Activated naive CD4-positive, alpha-beta T cell (primary cell): ENCODE measurements at regions not wholly inside any gene's neighbourhood (a gene's known extent, or its start where the extent isn't known, plus 50 kb on each side); places are given as distances from the start of the nearest gene placed in this dataset.
A peak's percentile ranks its signal among the peaks of the same experiment; 100 is the strongest.
"Not testable (repeated sequence)": the region's sequence is repeated elsewhere in the genome, so short reads cannot be mapped to it uniquely, and the experiment has no call there.

ENCODE experiments used
- DNase-seq, 4 experiments: peaks; one replicate each; lab custom pipeline; 2025; lab: John Stamatoyannopoulos, UW

DNA sequence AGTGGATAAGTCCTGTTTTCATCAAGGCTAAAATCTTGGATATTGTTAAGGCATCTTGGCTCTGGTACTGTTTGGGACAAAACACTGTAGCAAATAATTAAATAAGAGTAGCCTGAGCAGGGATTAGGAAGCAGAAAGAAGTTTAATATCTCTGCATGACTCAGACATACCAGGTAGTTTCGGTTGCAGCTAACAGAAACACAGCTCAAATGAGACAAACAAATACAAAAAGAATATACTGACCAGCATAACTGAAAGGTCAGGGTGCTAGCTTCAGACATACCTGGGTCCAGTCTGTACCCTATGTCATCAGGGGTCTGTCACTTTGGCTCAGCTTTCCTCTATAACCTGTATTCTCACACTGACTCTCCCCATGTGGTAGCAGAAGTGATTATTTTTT lies 156.4 kb upstream of the MAP3K1 start:
- DNase-seq: no peak

DNA sequence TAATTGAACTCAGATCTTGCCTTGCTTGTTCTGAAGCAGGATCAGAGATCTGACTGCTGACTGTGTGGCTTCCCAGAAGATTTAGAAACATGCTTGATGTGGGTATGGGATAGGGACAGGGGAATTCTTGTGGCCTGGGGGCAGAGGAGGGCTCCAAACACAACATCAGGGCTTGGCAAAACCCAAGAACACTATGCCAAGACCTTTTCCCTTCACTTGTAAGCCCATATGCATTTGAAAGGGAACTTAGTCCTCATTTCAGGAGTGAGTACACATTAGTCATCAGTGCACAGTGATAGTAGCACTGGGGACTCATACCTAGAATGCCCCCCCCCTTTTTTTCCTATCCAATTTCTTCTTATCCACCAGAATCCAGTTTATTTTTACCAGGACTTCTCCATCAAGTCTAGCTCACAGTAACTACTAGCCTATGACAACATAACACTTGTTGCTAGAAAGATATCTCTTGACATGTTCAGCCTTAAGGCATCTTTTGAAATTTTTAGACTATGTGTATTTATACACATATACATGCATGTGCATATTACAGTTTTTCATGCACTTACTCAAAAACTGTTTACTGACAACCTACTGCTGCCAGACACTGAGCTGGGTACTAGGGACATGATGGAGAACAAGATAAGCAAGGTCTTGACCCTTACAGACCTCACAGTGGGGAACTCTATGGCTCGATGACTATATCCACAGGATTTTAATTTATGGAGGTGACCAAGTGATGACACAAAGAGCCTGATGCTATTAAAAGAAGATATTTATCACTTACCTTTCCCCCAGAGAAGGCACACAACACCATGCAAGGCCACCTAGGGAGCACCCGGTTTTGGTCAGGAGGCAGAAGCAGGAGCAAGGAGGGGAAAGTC lies 158.3 kb upstream of the MAP3K1 start:
- DNase-seq: no peak

DNA sequence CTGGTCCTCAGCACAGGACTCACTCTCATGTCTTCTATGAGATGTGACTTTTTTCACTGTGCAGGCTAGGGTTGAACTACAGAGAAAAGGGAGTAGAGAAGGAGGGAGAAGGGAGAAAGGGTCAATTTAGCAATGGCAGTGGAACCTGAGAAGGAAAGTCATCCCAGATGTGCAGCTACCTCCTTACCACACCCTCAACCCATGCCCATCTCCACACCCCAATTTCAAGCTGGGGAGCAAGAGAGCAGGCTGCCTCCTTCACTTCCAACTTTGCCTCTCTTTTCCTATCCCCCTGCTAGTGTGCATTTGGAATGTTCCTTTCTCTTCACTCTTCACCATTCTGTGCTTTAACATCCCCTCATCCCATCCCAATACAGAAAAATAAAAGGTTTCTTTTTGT lies 163.5 kb upstream of the MAP3K1 start:
- DNase-seq: no peak

DNA sequence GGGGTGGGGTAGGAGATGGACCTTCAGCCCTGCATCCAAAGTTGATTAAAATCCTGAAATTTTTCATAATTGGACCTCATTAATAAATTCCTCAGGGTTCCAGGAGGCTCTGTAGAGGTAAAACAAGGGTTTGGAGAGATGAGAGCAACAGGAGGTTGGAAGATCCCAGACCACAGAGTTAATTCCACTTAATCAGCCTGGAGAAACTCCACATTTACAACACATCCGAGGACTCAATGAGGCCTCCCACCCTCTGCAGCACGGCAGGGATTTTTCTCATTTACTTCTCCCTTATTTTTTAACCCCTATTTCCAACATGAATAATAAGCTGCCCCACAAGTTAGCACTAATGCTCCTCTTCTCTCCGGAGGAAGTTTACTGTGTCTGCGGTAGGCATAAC lies 165.0 kb upstream of the MAP3K1 start:
- no peak for DNase-seq

DNA sequence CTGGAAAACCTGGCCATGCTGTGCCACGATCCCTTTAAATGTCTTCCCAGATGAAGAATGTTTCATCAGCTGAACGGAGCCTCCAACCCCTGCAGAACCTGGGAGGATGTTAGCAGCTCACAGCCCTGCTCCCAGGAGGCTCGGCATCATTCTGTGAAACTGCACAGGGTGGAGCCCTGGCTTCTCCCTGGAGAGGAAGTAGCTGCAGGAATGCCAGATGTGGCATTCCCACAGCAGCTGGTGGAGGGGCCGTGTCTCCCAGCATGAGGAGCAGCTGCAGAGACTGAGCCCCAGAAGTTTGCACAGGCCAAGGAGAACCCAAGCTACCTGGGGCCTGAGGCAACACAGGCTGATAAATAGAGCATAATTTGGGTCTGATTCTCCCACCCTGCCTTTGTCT lies 165.8 kb upstream of the MAP3K1 start:
- DNase-seq: no peak

DNA sequence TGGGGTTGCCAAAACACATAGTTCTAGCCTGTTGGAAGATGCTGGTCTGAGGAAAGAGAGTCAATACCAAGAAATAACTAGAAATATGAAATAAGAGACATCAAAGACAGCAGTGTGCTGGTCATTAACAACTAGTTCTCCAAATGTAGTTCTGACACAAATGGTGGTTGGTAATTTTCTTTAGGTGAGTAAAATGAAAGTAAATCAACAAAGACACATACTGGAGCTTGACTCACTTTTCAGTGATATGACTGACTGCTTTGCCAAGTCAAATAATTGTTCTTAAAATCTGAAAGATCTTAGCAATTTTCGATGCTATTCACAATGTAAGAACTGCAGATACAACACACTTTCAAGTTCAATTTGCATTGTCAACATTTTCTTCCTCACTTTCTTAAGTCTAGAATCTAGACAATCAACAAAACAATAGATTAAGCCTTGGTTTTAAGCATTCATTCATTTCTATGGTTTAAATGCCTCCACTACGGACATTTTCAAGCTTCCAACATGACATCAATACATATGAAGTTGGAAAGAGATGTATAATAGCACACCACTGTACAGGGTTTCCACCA lies 166.8 kb upstream of the MAP3K1 start:
- no peak for DNase-seq

DNA sequence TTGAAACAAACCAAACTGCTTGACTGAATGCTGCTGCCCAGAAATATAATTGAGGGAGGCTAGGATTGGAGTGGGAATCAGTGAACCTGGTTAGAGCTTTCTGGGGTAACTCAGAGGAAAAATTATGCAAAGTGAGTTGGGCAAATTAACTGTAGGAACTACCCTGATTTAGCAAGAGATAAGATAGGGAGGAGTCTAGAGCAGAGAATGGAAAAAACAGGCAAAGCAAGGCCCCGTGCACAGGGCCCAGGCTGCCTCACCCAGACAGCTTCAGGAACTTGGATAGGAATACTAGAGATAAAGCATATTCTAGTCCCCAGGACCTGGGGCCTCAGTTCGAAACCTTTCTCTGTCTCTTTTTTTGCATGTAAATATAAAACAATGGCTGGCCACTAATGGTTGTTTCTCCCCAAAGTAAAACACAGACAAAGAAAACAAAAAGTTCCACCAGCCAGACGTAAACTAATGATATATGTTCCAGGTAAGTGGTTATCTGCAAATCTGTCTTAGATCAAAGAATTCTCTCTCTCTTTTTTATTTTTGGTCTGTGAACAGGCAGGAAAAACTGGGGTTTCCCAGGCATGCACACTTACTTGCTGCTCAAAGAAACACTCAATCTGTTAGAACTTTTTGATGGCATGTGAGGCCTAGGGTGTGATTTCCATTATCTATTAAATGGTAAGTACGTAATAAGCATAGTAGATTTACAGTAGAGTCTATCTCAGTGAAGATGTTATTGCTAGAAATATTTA lies 168.1 kb upstream of the MAP3K1 start:
- no peak for DNase-seq

DNA sequence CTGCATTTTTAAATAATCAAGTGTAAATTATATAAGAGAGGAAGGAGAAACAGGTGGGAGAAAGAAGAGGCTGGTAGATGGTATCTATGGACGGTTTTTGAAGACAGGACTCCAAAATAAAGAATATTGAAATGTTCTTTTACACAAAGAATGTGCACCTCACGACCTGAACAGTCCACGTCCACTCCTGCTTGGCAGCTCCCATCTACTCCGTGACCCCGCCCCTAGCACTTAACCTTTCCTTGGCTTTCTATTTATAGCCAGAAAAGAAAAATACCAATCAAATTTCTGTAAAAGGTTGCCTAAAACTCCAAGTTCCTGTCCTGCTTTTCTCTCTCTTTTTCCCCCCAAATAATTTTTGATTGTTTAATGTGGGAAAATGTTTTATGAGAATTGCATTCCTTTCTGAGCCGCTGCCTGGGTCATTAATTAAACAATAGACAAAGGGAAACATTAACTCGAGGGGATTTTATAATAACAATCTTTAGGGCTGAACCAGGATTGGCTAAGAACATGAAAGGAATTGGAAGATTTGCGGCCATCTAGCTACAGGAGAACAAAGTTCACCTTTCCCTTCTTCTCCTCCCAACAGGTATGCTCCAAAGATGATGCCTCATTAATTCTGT lies 173.6 kb upstream of the MAP3K1 start:
- no peak for DNase-seq

DNA sequence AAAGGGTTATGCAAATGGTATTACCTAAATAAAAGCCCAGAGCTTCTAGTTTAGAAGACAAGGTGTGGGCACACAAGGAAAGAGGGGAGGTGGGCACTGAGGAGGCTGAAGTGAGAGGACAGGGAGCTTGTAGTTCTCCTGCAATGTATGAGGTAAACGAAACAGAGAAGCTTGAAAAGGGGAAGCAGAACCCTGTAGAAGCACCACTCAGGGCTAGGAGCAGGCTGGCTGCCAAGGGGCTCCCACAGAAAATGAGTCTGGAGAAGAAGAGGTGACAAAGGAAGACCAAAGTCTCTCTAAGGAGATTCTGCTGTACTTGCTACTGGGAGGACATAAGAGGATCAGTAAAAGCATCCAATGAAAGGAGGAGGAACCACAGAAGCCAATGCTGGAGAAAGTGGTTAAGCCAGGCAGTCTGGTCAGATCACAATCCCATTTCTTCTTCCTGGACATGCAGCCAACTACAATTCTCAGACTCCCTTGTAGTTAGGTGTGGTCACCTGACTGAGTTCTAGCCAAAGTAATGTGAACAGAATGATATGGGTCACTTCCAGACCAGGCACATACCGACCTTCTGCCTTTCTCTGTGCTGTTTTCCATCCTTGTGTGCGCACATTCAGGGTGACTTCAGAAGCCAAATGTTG lies 174.5 kb upstream of the MAP3K1 start:
- DNase-seq: no peak

DNA sequence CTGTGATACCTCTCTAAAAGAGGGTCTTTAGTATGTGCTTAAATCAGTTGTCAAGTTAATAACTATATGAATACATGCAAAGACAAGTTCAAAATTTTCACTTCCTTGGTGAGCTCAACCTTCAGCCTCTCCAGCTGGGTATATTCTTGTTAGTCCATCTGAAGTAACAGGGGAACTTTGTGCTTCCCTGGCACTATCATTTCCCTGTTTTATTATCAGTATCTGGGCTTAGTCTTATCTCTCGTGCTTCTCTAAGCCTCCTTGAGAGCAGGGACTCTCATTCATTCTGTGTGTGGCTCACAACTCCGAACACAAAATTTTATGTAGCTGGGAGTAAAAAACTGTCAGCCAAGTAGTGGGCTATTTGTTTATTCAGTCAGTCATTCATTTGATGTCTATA lies 175.9 kb upstream of the MAP3K1 start:
- DNase-seq: no peak

DNA sequence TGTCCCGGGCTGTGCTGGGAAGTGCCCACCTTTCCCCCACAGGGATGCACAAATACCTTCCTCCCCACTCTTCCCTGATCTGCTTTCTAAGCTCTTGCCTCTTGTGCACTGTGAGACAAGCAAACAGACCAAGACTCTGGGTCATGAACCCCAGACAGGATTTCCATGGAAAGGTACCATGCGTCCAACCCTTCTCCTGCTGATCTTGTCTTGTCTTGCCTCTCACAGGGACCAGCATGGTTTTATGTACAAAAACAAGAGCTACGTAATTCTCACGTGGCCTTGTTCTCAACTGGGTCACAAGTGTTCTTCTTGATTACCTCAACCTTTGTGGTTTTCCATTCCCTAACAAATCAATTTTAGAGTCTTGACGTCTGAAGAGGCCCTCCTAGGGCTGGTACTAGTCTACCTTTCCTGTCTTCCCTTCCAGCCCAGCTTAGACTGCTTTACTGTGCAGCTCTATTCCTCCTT lies 176.5 kb upstream of the MAP3K1 start:
- DNase-seq: peak in 1 of 4 experiments; percentile 20

DNA sequence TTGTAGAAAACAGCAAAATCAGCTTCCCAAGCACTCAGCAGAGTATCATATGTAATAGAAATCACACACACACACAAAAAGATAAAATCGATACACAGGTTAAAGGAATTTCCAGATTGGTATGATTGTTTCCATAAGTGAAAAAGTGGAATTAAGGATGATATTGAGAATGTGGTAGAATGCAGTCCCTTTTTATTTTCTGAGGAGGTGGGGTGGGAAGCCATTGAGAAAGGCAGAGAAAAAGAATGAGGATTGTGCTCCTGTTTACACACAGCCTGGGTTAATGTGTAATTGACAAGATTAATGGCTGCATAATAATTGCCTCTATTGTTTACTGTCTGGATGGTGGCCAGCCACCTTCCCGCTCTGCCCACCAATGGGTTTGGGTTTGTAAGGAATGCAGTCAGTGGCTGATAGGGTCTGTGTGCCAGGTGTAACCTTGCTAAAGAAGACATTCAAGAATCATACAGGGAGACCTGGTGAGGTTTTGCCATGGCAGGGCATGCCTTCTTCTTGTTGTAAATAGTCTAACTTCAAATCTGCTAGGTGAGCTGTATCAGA lies 177.2 kb upstream of the MAP3K1 start:
- DNase-seq: no peak

DNA sequence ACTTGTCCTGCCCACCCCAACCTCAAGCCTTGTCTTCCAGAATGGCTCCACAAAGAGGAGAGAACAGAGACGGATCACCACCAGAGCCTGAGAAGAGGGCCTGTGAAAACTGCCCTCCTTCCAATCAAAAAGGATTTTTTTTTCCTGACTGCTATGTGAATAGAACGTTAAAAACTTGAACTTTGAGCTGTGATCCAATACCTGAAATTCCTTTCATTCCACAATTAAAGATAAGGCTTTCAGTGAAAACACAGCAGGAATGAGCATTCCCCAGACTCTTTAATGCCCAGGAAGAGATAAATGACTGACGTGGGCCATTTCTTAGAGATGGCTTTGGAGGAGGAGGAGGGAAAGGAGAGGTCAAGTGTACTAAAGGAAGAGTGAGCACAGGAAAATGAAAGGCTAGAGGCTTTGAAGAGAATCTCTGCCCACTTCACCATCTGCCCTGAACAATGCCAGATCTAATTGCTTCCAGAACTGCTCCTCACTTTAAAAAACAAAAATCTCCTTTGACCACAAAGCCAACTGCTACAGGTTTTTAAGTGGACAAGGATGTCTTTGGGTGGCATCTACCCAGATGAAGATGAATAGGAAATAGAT lies 177.9 kb upstream of the MAP3K1 start:
- no peak for DNase-seq

DNA sequence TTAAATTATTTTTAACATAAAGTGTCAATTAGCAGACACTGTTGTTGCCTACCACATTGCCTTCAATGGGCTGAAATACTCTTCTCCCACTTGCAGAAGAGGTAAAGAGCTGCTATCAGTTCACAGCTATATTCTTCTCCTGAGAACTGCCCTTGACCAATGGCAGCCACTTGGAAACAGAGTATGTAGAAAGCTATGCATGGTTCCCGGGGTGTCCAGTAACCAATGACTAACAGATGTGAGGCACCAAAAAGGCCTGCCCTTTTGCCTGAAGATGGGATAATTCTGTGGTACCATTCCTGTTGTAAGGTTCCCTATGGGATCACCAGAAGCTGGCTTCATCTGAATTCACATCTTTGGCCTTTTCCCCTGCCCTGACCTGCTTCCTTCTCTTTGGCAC lies 181.4 kb upstream of the MAP3K1 start:
- no peak for DNase-seq

DNA sequence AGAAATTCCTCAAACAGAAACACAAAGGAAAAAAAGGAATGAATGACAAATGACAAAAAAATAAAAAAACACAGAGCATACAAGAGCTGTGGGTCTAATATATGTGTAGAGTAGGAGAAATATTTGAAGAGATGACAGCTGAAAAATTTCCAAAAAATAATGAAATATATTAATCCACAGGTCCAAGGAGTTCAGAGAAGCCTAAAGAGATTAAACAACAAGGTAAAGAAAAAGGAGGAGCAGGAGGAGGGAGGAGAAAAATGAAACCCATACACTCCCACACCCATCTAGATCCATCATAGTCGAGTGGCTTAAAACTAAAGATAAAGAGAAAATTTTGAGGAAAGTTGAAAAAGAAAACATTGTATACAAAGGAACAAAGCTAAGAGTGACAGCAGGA lies 182.4 kb upstream of the MAP3K1 start:
- DNase-seq: no peak

DNA sequence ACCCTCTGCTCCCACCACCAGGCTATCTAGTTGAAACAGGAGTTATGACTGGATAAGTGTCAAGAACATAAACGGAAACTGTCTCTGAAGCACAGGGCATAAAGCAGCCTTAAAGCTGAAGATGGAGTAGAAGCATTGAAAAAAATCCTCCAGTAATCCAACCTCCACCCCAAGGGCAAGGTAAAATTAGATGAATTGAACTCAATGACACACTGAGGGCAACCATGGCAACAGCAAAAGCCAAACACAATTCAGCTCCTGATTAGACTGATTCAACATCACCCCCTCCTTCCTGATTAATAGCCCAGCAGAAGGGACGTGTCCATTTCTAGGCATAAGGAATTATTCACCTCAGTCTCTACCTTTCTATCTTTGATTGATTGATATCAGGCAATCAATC lies 183.2 kb upstream of the MAP3K1 start:
- DNase-seq: no peak

DNA sequence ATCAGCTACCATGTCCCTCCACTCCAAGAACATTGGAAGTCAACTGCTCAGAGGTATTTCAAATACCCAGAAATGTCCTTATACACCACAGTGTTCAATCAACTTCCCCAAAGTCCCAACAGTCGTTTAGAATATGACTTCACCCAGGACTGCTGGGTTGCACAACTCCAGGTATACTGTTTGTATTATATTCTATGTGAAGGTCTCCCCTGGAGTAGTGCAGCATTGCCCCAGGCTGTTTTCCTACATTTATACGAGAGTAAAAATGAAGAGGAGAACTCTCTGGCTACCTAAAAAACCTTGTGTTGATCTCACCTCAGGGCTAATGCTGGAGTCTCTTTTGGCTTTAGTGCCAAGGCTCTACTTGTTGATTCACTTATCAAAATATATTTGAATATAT lies 183.6 kb upstream of the MAP3K1 start:
- no peak for DNase-seq

DNA sequence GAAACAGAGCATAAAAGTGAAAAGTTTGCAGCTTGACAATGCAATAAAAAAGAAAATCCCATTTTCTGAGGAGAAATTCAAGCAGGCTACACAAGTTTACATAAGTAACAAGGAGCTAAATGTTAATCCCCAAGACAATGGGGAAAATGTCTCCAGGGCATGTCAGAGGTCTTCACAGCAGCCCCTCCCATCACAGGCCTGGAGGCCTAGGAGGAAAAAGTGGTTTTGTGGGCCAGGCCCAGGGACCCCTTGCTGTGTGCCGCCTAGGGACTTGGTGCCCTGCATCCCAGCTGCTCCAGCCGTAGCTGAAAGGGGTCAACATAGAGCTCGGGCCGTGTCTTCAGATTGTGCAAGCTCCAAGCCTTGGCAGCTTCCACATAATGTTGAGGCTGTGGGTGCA lies 186.7 kb upstream of the MAP3K1 start:
- DNase-seq: not testable (repeated sequence)

DNA sequence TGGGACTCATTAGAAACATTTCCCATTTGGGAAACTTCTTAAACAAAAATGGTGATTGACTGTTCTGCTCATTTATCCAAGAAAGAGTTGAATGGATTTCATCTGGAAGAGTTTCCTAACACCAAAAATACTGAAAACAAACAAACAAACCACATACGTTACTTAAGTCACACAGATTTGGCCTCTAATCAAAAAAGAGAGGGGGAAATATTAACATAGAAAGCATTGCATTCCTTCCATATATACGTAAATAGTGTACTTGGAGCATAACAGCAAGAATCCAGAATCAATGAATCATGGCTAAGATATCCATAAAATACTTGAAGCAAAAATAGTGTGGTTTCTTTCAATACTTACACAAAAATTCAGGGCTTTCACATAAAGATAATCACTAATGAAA lies 189.8 kb upstream of the MAP3K1 start:
- DNase-seq: no peak

DNA sequence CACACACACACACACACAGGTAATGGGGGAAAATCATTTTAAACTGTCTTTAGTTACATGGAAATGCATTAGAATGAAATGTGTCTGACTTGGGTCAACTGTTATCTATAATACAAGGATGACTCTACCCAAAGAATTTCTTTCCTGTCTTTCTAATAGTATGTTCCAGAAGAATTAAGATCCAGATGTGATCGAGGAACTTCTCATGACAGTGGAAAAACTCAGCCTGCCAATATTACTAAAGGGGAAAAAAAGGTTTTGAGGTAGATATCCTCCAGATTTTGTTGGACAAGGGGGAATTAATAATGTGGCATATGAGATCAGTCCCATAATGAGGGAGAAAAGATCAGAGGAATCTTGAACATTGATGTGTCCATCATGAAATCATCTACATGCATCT lies 190.6 kb upstream of the MAP3K1 start:
- no peak for DNase-seq

DNA sequence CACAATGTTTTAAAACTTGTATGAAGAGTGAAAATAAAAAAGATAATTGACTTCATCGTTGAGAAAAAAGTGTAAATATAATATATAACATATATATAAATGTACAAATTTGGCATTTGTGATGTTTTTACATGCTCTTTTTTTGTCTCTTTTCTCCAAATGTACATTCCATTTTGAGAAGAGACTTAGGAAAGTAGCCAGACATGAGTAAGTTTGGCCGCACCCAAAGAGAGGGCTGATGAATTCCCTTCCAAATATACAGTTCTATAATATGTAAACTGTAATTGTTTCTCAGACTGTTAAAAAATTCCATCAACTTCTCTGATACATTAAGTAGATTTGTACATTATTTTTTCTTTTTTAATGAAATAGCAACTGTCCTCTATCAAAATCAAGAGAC lies 193.2 kb upstream of the MAP3K1 start:
- DNase-seq: no peak
